NAMALWA (cell line): ENCODE measurements at regions not wholly inside any gene's neighbourhood (a gene's known extent, or its start where the extent isn't known, plus 50 kb on each side); places are given as distances from the start of the nearest gene placed in this dataset.
"Not testable (repeated sequence)": the region's sequence is repeated elsewhere in the genome, so short reads cannot be mapped to it uniquely, and the experiment has no call there.

ENCODE experiments used
- DNase-seq: peaks from one replicate; pipeline ENCODE4 v3.0.0-alpha.2; 2015; ENCODE audit warnings: low spot score

DNA sequence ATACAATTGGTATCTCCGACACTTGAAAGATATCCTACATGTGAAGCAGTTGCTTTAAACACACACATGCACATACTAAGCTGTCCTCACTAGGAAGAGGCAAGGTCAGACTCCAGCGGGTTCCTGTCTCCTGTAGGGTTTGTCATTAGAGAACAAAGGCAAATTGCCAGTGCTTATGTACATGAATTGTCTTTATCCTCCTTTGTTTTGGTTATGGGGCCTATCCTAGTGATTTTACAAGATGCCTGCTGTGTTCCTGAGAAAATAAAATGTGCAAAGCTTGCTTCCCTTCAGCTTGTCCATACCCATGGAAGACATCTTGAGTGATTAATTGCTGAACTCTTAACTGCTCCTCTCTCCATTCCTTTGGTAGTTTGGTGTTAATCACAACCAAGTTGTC, 86.7 kb upstream of the SLC39A10 start:
- no peak for DNase-seq

DNA sequence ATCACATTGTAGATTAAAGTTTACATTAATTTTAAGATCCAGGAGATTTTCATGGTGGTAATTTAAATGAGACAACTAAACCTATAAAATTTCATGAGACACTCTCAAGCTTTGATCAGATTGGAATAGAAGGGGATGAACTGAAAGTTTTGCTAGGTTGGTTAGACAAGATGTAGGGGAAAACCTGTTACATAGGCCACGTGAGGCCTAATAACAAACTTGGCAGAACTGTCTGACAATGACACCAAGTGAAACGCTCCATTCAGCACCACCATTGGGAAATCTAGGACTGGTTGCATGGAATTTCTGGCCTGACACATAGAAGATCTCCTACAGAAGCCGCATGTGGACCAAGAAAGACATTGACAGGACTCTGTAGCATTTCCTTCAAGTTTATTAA, 87.8 kb upstream of the SLC39A10 start:
- DNase-seq, result no peak

DNA sequence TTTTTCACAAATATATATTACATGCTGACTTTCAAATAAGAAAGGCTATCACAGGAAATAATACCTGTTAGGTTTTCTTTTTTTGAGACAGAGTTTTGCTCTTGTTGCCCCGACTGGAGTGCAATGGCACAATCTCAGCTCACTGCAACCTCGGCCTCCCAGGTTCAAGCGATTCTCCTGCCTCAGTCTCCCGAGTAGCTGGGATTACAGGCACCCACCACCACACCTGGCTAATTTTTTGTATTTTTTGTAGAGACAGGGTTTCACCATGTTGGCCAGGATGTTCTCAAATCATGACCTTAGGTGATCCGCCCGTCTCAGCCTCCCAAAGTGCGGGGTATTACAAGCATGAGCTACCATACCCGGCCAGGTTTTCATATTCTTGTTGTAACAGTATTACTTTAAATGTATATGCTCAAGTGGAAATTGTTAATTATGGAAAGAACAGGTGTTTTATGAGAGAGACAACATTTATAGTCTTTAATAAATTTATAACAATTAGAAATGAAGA, 92.3 kb upstream of the SLC39A10 start:
- DNase-seq, result not testable (repeated sequence)

DNA sequence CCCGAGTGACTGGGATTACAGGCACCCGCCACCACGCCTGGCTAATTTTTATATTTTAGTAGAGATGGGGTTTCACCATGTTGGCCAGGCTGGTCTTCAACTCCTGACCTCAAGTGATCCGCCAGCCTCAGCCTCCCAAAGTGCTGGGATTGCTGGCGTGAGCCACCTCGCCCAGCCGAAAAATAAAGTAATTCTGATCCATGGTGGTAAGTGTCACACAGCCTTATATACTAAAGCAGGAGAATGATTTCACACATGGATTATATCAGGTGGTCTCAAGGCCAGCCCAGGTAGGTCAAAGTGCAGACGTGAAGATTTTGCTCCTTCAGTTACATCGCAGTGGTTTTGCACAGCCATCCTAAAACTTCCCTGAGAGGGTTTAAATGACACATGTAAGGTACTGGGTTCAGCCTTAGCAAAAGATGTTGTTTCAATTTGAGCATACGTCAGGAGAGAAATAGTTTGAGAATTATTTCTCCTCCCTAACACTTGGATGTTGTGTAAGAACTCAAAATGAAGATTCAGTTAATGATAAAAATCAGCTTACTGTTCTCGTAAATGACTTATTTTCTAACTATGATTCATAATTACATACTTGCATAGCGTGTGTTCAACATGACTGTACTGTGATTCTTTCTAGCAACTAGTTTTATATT, 93.0 kb upstream of the SLC39A10 start:
- no peak for DNase-seq

DNA sequence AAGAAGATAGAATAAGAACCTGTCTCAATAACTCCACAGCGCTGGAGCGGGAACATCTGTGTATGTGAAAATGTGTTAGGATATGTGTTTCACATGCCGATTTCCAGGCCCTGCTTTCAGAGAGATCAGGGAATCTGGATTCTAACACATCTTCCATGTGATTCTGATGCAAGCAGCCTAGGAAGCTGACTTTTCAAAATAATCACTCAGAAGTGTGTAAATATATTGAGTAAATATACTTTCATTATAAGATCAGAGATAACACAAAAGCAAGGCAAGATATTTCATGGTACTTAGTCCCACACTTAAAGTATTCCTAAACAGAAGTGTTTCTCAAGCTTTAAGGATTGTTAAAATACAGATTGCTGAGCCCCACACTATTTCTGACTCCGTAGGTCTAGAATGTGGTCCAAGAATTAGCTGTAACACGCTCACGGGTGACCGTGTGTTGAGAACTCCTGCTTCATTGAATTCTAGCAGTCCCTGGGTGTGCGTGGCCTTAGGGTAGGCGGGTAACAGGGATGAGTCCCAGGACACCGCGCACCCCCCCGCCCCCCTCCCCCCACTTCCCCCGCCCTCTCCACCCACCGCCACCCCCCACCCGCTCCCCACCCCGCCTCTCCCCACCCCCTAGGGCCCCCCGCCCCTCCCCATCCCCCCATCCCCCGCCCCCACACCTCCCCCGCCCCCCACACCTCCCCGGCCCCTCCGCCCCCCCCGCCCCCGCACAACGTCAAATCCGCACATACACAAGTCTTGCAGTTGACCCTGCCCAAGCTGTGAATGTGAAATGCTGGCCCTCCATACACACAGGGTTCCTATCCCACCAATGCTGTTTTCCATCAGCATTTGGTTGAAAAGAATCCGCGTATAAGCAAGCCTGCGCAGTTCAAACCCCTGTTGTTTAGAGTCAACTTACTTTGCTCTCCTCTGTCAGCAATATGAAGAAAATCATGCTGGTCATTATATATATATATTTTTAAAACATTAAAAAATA, 94.2 kb upstream of the SLC39A10 start:
- DNase-seq, result peak; percentile 7

DNA sequence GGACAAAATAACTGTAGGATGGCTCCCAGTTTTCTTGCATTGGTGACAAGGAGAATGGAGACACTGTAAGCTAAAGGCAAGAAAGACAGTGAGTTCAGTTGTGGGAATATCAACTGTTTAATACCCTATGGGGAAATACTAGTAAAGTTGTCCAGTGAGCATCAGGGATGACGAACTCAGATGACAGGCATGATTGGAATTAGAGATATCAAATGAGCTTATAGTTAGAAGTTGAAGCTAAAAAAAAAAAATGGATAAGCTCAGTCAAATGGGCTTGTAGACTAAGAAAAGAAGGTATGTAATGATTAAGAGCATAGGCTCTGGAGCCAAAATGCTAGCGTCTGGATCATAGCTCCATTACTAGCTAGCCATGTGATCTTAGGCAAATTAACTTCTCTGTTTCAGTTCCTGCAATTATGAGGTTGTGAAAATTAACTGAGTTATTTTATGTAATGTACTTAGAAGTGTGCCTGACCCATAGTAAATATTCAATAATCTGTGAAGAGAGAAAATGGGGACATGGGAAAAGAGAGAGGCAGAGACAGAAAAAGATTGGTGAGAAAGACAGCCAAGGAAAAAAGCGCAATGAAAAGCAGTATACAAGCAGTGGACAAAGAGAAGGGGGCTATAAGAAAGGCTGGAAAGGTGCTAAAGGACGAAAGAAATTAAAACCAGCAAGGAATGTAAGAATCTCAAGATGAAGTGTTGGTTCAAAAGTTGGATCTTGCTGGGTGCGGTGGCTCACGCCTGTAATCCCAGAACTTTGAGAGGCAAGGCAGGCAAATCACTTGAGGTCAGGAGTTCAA, 95.7 kb upstream of the SLC39A10 start:
- peak; percentile 75 for DNase-seq

DNA sequence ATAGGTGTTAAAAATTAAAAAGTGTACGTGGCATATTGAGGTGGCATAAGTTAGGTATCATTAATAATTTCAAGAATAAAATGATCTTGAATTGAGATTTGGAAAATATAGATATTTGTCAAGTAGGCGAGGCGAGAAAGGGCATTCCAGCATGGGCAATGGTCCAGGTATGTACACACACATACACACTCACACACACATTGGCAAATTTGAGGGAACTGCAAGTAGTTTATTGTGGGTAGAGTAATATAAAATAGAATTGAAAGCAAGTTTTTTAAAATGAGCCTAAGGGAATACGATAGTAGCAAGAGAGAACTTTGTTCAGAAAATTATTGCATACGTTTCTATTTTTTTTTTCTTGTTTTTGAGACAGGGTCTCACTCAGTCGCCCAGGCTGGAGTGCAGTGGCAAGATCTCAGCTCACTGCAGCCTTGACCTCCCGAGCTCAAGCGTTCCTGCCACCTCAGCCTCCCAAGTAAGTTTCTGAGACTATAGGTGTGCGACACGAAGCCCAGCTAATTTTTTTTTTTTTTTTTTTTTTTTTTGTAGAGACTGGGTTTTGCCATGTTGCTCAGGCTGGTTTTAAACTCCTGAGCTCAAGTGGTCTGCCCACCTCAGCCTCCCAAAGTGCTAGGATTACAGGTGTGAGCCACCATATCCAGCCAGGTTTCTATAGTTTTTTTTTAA, 96.7 kb upstream of the SLC39A10 start:
- no peak for DNase-seq

DNA sequence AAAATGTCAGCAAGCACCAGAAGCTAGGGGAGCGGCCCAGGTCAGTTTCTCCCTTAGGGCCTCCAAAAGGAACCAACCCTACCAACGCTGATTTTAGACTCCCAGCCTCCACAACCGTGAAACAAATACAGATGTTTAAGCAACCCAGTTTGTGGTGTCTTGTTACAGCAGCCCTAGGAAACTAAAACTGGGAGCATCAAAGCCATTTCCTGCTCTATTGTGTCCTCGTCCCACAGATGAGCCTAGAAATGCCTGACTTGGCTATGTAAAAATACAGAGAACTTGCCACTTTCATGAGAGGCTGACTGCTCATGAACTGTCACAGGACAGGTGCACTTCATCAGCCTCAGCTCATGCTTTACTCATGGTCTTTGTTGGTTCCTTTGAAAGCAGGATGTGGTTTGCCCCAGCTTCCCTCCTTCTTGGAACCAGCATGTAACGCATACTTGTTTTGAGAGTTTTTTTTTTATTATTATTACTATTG, 97.6 kb upstream of the SLC39A10 start:
- DNase-seq, result peak; percentile 90

DNA sequence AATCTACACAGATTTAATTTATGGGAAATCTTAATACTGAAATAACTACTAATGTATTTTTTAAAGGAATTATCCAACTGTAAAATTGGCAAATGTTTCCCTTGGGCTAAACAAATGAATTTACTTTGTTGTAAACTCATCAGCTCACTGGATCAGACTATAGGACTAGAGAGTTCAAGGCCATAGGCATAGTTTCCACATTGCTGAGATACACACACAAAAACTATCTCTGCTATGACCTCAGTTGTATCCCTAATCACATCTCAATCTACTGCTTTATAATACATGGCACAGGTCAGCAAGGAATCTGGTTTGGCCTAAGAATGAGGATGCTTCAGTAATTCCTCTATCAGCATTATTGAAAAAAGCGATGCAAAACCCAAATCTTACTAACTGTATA, 101.1 kb upstream of the SLC39A10 start:
- DNase-seq, result no peak

DNA sequence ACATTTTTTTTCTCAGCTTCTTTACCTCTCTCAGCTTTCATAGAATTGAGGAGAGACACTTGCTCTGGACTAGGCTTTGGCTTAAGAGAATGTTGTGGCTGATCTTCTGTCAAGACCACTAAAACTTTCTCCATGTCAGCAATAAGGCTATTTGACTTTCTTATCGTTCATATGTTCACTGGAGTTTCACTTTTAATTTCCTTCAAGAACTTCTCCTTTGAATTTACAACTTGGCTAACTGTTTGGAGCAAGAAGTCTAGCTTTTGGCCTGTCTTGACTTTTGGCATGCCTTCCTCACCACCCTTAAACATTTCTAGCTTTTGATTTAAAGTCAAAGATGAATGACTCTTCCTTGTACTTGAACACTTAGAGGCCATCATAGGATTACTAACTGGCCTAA, 104.4 kb upstream of the SLC39A10 start:
- DNase-seq, result no peak

DNA sequence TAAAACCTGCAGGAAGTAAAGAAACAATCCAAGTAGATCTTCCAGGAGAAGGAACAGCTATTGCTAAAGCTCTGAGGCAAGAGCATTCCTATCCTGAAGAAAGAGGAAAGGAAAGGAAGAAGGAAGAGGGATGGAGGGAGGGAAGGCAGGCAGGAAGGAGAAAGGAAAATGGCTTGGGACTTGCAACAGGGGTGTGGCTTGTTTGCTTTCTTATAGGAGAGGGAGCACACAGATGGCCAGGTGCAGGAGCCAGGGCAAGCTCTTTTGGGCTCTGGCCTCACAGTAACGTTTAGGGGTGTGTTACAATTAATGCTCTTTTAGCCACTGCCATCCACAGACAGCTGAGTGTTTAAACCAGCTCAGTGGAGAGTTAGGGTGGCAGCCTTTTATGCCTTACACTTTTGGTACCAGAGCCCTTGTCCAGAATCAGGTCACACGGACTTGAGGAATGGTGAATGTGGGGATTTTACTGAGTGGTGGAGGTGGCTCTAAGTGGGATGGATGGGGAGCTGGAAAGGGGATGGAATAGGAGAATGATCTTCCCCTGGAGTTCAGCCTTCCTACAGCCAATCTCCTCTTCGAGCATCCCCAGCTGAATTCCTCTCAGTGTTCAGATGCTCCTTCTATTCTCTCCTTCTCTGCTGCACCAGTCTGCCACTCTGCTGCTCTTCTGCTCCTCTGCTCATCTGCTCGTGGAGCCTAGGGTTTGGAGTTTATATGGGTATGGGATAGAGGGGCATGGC, 108.7 kb upstream of the SLC39A10 start:
- DNase-seq, result no peak

DNA sequence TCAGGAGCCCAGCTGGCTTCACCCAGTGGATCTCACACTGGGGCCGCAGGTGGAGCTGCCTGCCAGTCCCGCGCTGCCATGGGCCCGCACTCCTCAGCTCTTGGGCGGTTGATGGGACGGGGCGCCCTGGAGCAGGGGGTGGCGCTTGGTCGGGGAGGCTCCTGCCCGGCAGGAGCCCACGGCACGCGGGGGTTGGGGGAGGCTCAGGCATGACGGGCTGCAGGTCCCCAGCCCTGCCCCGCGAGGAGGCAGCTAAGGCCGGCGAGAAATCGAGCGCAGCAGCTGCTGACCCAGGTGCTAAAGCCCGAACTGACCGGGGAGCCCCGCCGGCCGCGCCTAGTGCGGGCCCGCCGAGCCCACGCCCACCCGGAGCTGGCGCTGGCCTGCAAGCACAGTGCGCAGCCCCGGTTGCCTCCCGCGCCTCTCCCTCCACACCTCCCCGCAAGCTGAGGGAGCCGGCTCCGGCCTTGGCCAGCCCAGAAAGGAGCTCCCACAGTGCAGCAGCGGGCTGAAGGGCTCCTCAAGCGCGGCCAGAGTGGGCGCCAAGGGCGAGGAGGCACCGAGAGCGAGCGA, 109.7 kb upstream of the SLC39A10 start:
- not testable (repeated sequence) for DNase-seq

DNA sequence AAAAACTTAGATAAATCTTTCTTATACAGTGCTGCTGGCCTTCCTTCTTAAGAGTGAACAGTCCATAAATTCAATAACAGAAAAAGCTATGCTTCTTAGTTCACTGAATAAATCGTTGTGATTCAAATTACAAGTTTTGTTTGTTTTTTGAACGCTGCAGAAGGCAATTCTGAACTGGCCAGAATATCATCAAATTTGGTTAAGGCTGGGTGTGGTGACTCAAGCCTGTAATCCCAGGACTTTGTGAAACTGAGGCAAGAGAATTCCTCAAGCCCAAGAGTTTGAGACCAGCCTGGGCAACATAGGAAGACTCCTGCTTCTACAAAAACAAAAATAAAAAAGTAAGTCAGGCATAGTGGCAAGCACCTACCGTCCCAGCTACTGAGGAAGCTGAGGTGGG, 111.2 kb upstream of the SLC39A10 start:
- no peak for DNase-seq

DNA sequence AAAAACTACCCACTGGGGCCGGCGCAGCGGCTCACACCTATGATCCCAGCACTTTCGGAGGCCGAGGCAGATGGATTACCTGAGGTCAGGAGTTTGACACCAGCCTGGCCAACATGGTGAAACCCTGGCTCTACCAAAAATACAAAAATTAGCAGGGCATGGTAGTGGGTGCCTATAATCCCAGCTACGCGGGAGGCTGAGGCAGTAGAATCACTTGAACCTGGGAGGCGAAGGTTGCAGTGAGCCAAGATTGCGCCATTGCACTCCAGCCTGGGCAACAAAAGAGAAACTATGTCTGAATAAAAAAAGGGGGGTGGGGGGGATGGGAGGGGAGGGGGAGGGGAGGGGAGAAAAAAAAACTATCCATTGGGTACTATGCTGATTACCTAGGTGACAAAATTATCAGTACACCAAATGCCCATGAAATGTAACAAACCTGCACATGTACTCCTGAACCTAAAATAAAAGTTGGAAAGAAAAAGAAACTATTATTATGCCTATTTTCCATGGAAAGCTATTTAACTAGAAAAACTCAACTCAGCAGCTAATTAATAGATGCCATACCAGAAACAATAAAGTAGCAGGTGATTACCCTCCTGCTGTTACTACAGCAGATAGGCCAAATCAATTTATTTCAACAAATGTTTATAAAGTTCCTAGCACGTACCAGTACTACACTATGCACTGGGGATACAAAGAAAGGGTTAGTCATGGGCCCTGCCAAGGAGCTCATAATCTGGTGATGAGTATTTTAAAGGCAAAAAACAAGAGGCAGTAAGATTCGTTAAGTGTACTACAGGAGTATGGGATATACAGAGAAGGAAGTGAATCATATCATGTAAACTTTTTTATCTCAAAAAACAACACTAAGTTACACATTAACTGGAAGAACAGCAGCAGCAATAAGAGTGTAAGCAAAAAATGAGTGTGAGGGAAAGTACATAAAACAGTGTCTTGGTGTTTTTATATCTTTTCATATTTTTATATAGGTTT, 112.8 kb upstream of the SLC39A10 start:
- DNase-seq, result no peak

DNA sequence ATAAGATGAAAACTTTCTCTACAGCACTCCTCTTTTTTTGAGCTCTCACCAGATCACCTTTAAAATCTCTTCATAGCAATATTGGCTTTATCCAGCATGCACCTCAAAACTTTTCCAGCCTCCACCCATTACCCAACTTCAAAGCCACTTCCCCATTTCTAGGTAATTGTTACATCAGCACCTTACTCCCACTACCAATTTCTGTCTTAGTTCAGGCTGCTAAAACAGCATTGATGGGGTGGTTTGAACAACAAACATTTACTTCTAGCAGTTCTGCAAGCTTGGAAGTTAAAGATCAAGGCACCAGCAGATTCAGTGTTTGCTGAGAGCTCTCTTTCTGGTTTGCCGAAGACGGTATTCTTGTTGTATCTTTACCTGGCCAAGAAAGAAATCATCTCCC, 114.0 kb upstream of the SLC39A10 start:
- DNase-seq, result no peak

DNA sequence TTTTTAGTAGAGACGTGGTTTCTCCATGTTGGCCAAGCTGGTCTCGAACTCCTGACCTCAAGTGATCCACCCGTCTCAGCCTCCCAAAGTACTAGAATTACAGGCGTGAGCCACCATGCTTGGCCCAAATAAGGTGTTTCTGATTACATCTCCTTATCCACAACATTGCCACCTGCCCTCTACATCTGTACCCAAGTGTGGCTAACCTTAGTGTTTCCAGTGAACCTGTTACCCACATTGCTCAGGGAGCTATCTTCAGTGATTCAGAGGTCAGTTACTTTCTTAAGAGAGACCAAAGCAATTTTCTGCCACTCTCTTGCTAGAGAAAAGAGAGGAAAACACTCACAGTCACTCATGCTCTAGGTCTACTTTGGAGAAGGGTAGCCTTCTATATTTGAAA, 115.0 kb upstream of the SLC39A10 start:
- DNase-seq, result no peak

DNA sequence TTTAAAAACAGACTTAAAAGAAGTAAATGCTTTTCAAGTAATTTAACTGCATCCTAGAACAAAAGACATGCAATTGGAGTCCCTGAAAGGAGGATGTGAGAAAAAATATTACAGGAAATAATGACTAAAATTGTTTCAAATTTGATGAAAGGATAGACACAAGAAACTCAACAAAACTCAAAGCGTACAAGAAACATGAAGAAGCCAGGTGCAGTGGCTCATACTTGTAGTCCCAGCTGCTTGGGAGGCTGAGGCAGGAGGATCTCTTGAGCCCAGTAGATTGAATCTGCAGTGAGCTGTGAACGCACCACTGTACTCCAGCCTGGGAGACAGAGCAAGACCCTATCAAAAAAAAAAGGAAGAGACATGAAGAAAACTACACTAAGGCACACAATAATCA, 118.1 kb upstream of the SLC39A10 start:
- DNase-seq, result no peak

DNA sequence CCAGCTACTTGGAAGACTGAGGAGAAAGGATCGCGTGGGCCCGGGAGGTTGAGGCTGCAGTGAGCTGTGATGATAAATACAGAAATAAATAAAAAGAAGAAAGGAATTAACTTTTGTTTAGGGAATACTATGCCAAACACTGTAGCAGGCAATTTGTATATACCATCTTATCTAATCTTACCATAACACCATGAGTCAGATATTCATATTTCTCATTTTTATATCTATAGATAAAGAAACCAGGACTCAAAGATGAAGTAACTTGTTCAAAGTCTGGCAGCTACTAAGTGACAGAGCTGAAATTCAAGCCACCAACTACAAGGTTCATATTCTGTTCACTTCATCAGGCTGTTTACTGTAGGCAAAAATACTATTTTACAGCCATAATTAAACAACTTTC, 119.2 kb upstream of the SLC39A10 start:
- no peak for DNase-seq

DNA sequence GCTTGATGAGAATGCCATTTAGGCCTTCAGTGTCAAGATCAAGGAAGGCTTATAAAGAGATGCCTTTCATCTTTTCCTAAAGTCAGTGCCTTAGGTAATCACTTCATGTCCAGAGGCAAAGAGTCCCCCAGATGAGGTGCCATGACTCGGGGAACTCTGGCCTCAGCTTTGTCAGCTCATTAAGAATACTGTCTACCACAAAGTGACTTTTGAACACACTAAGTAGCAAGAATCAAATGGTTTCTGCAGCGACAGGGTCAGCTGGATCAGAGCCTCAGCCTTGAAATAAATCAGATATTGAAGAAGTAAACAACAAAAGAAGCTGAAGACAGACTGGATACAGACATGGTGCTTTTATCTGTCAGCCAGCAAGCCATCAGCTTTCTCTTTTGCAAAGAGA, 120.1 kb upstream of the SLC39A10 start:
- no peak for DNase-seq
